Loucy (cell line): ENCODE measurements at regions not wholly inside any gene's neighbourhood (a gene's known extent, or its start where the extent isn't known, plus 50 kb on each side); places are given as distances from the start of the nearest gene placed in this dataset.

Source experiments
- H2AFZ ChIP-seq: fragments of 200-600 bp; sonication (generic); 2 replicates; pipeline ENCODE4 v1.6.0; 2016; ENCODE audit warnings: antibody characterized with exemption, mild to moderate bottlenecking, low read length, moderate library complexity
- H3F3A ChIP-seq: fragments of 200-600 bp; 2 replicates; pipeline ENCODE4 v1.6.0; 2016; ENCODE audit warnings: antibody characterized with exemption, low read depth, mild to moderate bottlenecking
- H3K27me3 ChIP-seq: fragments of 200-600 bp; sonication (generic); 2 replicates; pipeline ENCODE4 v1.6.1; 2014; ENCODE audit warnings: low read length, mild to moderate bottlenecking; ENCODE audit not compliant: insufficient read depth, poor library complexity, severe bottlenecking
- H3K36me3 ChIP-seq: fragments of 200-600 bp; sonication (generic); 2 replicates; pipeline ENCODE4 v1.6.1; 2016; ENCODE audit warnings: low read length; ENCODE audit not compliant: insufficient read depth
- H3K4me1 ChIP-seq: fragments of 200-600 bp; sonication (generic); 2 replicates; pipeline ENCODE4 v1.5.1; 2014; ENCODE audit warnings: low read length, mild to moderate bottlenecking; ENCODE audit not compliant: insufficient read depth, poor library complexity, severe bottlenecking
- H3K4me2 ChIP-seq: fragments of 200-600 bp; sonication (generic); 2 replicates; pipeline ENCODE4 v1.6.0; 2014; ENCODE audit warnings: antibody characterized with exemption, low read length, low read depth, mild to moderate bottlenecking; ENCODE audit not compliant: poor library complexity, severe bottlenecking
- H3K4me3 ChIP-seq: fragments of 200-600 bp; sonication (generic); 2 replicates; pipeline ENCODE4 v1.5.1; 2014; ENCODE audit warnings: low read length, mild to moderate bottlenecking, mixed read lengths; ENCODE audit not compliant: poor library complexity, severe bottlenecking
- H3K79me2 ChIP-seq: fragments of 200-600 bp; sonication (generic); 2 replicates; pipeline ENCODE4 v1.6.1; 2014; ENCODE audit warnings: low read length; ENCODE audit not compliant: insufficient read depth
- H3K9ac ChIP-seq: fragments of 200-600 bp; sonication (generic); 2 replicates; pipeline ENCODE4 v1.6.0; 2014; ENCODE audit warnings: mild to moderate bottlenecking, low read depth, low read length, moderate library complexity; ENCODE audit not compliant: poor library complexity, severe bottlenecking
- H3K9me2 ChIP-seq: fragments of 200-600 bp; sonication (generic); replicated peaks from 2 replicates; pipeline ENCODE4 v1.6.1; 2016; ENCODE audit warnings: low read depth, low read length, mixed read lengths
- H3K9me3 ChIP-seq: fragments of 200-600 bp; sonication (generic); 2 replicates; pipeline ENCODE4 v1.6.1; 2014; ENCODE audit warnings: mild to moderate bottlenecking, antibody characterized with exemption, low read length, low read depth; ENCODE audit not compliant: insufficient read depth
- H4K20me1 ChIP-seq: fragments of 200-600 bp; sonication (generic); 2 replicates; pipeline ENCODE4 v1.6.0; 2014; ENCODE audit warnings: antibody characterized with exemption, low read length, mild to moderate bottlenecking; ENCODE audit not compliant: insufficient read depth, poor library complexity, severe bottlenecking
- EZH2phosphoT487 ChIP-seq: fragments of 200-600 bp; IDR thresholded peaks from 2 replicates; pipeline ENCODE4 v1.6.1; 2018; ENCODE audit warnings: antibody characterized with exemption, mild to moderate bottlenecking, moderate library complexity, borderline replicate concordance
- TF ChIP-seq, protein P1 (sequence below): fragments of 200-600 bp; sonication (generic); conservative IDR thresholded peaks from 2 replicates; pipeline ENCODE4 v1.5.1; 2014; ENCODE audit warnings: mild to moderate bottlenecking, antibody characterized with exemption, low read length

DNA sequence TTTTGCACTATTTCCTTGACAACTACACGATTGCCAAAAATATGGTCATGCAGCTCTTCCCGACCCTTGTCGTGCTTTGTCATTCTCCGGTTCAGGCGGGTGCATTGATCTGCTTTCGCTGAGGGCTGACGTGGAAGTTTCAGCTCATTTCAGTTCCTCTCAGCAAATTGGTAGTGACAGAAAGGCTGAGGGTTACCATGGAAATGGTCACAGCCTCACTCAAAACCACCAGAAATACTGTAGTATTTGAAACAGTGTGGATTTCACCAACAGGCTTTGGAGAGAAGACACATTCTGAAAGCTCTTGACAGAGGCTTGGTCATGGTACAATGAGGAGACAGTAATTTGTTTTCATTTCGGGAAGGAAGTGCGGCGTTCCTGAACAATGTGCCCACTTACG lies 99.7 kb upstream of the EXOC2 start:
- Histone ChIP-seq H3F3A (0 out of 2 replicates have a peak, but pooled peaks cover 3% of the 10 kb centered on the region), H3K79me2 (no peaks in the 10 kb centered on the region), H3K9me2 (no peaks in the 10 kb centered on the region), H3K9me3 (no peaks in the 10 kb centered on the region), H3K4me3 (no peak overlapping the region), H2AFZ (no peak overlapping the region), H3K36me3 (no peaks in the 10 kb centered on the region), H4K20me1 (no peaks in the 10 kb centered on the region), H3K27me3 (no peaks in the 10 kb centered on the region), H3K4me1 (peaks cover 21% of the 10 kb centered on the region), H3K4me2 (no peak overlapping the region), H3K9ac (no peak overlapping the region)
- TF ChIP-seq, protein P1, sequence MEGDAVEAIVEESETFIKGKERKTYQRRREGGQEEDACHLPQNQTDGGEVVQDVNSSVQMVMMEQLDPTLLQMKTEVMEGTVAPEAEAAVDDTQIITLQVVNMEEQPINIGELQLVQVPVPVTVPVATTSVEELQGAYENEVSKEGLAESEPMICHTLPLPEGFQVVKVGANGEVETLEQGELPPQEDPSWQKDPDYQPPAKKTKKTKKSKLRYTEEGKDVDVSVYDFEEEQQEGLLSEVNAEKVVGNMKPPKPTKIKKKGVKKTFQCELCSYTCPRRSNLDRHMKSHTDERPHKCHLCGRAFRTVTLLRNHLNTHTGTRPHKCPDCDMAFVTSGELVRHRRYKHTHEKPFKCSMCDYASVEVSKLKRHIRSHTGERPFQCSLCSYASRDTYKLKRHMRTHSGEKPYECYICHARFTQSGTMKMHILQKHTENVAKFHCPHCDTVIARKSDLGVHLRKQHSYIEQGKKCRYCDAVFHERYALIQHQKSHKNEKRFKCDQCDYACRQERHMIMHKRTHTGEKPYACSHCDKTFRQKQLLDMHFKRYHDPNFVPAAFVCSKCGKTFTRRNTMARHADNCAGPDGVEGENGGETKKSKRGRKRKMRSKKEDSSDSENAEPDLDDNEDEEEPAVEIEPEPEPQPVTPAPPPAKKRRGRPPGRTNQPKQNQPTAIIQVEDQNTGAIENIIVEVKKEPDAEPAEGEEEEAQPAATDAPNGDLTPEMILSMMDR = no peak
- no peak for TF ChIP-seq EZH2phosphoT487

DNA sequence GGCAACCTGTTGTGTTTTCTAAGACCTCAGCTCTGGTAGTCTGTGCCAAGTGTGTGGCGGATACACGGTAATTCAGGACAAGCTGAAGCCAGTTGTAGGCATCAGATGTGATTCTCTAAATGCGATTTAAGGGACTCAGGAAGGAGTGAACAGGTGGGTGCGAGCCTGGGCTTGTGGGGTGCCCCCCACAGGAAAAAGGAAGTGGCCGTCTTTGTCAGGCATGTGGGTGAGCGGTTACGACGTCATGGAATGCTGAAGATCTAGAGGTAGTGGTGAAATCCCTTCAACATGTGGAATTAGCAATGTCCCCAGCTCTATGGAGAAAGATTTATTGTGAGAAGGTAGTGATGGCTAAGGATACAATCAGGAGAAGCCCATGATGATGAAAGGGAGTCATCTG lies 95.1 kb upstream of the EXOC2 start:
- Histone ChIP-seq H3K27me3 (no peaks in the 10 kb centered on the region), H3K9me2 (no peaks in the 10 kb centered on the region), H3K36me3 (no peaks in the 10 kb centered on the region), H3K4me3 (no peak overlapping the region), H3K9ac (no peak overlapping the region), H3K9me3 (no peaks in the 10 kb centered on the region), H3K4me1 (peaks cover 12% of the 10 kb centered on the region), H3F3A (0 out of 2 replicates have a peak, but pooled peaks cover 3% of the 10 kb centered on the region), H4K20me1 (no peaks in the 10 kb centered on the region), H3K4me2 (no peak overlapping the region), H3K79me2 (no peaks in the 10 kb centered on the region), H2AFZ (no peak overlapping the region)
- TF ChIP-seq, protein P1 = no peak
- TF ChIP-seq EZH2phosphoT487 = no peak

DNA sequence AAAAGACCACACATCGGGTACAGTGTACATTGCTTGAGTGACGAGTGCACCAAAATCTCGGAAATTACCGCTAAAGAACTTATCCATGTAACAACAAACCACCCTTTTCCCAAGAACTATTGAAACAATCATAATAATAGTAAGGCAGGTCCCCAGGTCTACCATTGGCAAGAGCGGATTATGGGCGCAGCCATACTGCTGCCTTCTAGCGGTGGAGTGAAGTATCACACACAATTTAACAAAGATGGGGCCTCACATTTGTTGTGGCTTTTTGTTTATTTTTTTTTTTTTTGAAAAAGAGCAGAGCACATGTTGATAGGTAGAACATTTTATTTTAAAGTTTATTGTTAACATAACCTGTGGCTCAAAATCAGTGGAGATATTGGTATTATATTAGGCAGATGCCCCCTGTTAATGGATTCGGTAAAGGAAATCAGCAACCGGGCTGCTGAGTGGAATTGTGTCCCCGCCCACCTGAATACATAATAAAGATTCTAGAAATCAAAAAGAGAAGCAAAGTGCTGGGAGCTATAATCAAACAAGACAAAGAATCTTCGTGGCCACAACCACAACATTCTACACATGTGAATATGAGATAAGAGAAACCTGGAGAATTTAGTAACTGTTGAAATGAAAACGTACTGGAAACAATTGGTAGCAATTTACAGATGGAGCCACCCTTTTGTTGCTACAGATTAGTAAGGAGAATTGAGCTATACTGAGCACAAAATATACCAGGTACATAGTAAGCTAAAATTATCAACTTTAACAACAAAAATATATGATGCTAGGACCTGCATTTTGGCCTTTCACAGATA lies 94.2 kb upstream of the EXOC2 start:
- H4K20me1 ChIP-seq = no peaks in the 10 kb centered on the region
- no peaks in the 10 kb centered on the region for H3K9me2 ChIP-seq
- H3K9ac ChIP-seq = no peak overlapping the region
- no peak overlapping the region for H3K4me2 ChIP-seq
- no peak for TF ChIP-seq EZH2phosphoT487
- TF ChIP-seq, protein P1 = peak; percentile 76
- no peak overlapping the region for H3K4me3 ChIP-seq
- no peak overlapping the region for H2AFZ ChIP-seq
- H3F3A ChIP-seq = 0 out of 2 replicates have a peak, but pooled peaks cover 3% of the 10 kb centered on the region
- no peaks in the 10 kb centered on the region for H3K36me3 ChIP-seq
- H3K79me2 ChIP-seq = no peaks in the 10 kb centered on the region
- no peaks in the 10 kb centered on the region for H3K27me3 ChIP-seq
- H3K9me3 ChIP-seq = no peaks in the 10 kb centered on the region
- H3K4me1 ChIP-seq = peaks cover 14% of the 10 kb centered on the region
